Right renal pelvis (tissue), 4 donors: ENCODE measurements at regions not wholly inside any gene's neighbourhood (a gene's known extent, or its start where the extent isn't known, plus 50 kb on each side); places are given as distances from the start of the nearest gene placed in this dataset.

Source experiments
- DNase-seq, 4 donors: peaks; one replicate each; pipeline ENCODE4 v3.0.0-alpha.2; 2013; ENCODE audit warnings: low read depth in 4 of 4, low spot score in 3 of 4, missing footprints in 1 of 4

- DNase-seq, result no peak
Measured at GRCh38 chr6:14816116-14816859, 429.6 kb upstream of the JARID2 start.

GRCh38 chr6:14817074-14817473 lies 428.8 kb upstream of the JARID2 start:
- no peak for DNase-seq

GRCh38 chr6:14818422-14818884 lies 427.4 kb upstream of the JARID2 start:
- no peak for DNase-seq

- DNase-seq, result no peak
Measured at GRCh38 chr6:14819001-14819400, 426.9 kb upstream of the JARID2 start.

GRCh38 chr6:14819840-14820420 lies 425.9 kb upstream of the JARID2 start:
- no peak for DNase-seq

GRCh38 chr6:14822012-14822553 lies 423.8 kb upstream of the JARID2 start:
- DNase-seq, result no peak

GRCh38 chr6:14822679-14823078 lies 423.2 kb upstream of the JARID2 start:
- DNase-seq, result no peak

- no peak for DNase-seq
Measured at GRCh38 chr6:14824060-14824459, 421.8 kb upstream of the JARID2 start.

- no peak for DNase-seq
Measured at GRCh38 chr6:14824484-14825275, 421.2 kb upstream of the JARID2 start.

- DNase-seq, result no peak
Measured at GRCh38 chr6:14826456-14826855, 419.4 kb upstream of the JARID2 start.

- no peak for DNase-seq
Measured at GRCh38 chr6:14827354-14827753, 418.5 kb upstream of the JARID2 start.

- no peak for DNase-seq
Measured at GRCh38 chr6:14828201-14828611, 417.7 kb upstream of the JARID2 start.

- DNase-seq, result no peak
Measured at GRCh38 chr6:14831070-14831469, 414.8 kb upstream of the JARID2 start.

GRCh38 chr6:14831937-14832336 lies 413.9 kb upstream of the JARID2 start:
- DNase-seq, result no peak

- no peak for DNase-seq
Measured at GRCh38 chr6:14832427-14832826, 413.4 kb upstream of the JARID2 start.

- DNase-seq, result no peak
Measured at GRCh38 chr6:14834851-14835530, 410.9 kb upstream of the JARID2 start.

GRCh38 chr6:14837435-14837834 lies 408.4 kb upstream of the JARID2 start:
- no peak for DNase-seq

- no peak for DNase-seq
Measured at GRCh38 chr6:14838133-14838583, 407.7 kb upstream of the JARID2 start.

- no peak for DNase-seq
Measured at GRCh38 chr6:14841901-14842421, 403.9 kb upstream of the JARID2 start.

- no peak for DNase-seq
Measured at GRCh38 chr6:14844411-14844810, 401.5 kb upstream of the JARID2 start.
